HG03159 (cell line): ENCODE measurements at regions not wholly inside any gene's neighbourhood (a gene's known extent, or its start where the extent isn't known, plus 50 kb on each side); places are given as distances from the start of the nearest gene placed in this dataset.

Source experiments
- ATAC-seq: cut with Tn5 transposase; IDR thresholded peaks from one replicate; pipeline ENCODE4 v1.9.1; 2021; ENCODE audit warnings: mild to moderate bottlenecking, moderate library complexity; ENCODE audit not compliant: unreplicated experiment

GRCh38 chr9:85213650-85214607 lies 527.8 kb downstream of the AGTPBP1 start:
- no peak for ATAC-seq

GRCh38 chr9:85212887-85213286 lies 528.9 kb downstream of the AGTPBP1 start:
- ATAC-seq: no peak

GRCh38 chr9:85212209-85212608 lies 529.5 kb downstream of the AGTPBP1 start:
- no peak for ATAC-seq

GRCh38 chr9:85208666-85209065 lies 533.1 kb downstream of the AGTPBP1 start:
- no peak for ATAC-seq

GRCh38 chr9:85204176-85204575 lies 534.6 kb downstream of the NTRK2 start:
- ATAC-seq: no peak

GRCh38 chr9:85202596-85202995 lies 533.1 kb downstream of the NTRK2 start:
- no peak for ATAC-seq

GRCh38 chr9:85200726-85201404 lies 531.3 kb downstream of the NTRK2 start:
- ATAC-seq: no peak

- ATAC-seq: no peak
These were observed 530.5 kb downstream of the NTRK2 start for GRCh38 chr9:85199866-85200495.

GRCh38 chr9:85192750-85193149 lies 523.2 kb downstream of the NTRK2 start:
- ATAC-seq: no peak

- ATAC-seq: no peak
These were observed 516.7 kb downstream of the NTRK2 start for GRCh38 chr9:85186218-85186585.

GRCh38 chr9:85185486-85186217 lies 516.1 kb downstream of the NTRK2 start:
- ATAC-seq: no peak

GRCh38 chr9:85182383-85182782 lies 512.9 kb downstream of the NTRK2 start:
- no peak for ATAC-seq

- ATAC-seq: no peak
These were observed 508.9 kb downstream of the NTRK2 start for GRCh38 chr9:85178474-85178873.

- ATAC-seq: no peak
These were observed 504.4 kb downstream of the NTRK2 start for GRCh38 chr9:85173967-85174366.

GRCh38 chr9:85172001-85172978 lies 502.8 kb downstream of the NTRK2 start:
- no peak for ATAC-seq

- ATAC-seq: no peak
These were observed 501.6 kb downstream of the NTRK2 start for GRCh38 chr9:85171163-85171562.

GRCh38 chr9:85168412-85168811 lies 498.9 kb downstream of the NTRK2 start:
- no peak for ATAC-seq

- no peak for ATAC-seq
These were observed 497.6 kb downstream of the NTRK2 start for GRCh38 chr9:85167146-85167545.

- no peak for ATAC-seq
These were observed 494.3 kb downstream of the NTRK2 start for GRCh38 chr9:85163825-85164224.

- no peak for ATAC-seq
These were observed 493.9 kb downstream of the NTRK2 start for GRCh38 chr9:85163415-85163814.
